GM20431 (cell line): ENCODE measurements at regions not wholly inside any gene's neighbourhood (a gene's known extent, or its start where the extent isn't known, plus 50 kb on each side); places are given as distances from the start of the nearest gene placed in this dataset.

ENCODE experiments used
- in situ Hi-C: fragments of 300-500 bp; cut with MseI, MboI; formaldehyde crosslinking; loops from one replicate; pipeline ENCODE4 v1.15.0; 2020; ENCODE audit warnings: low sequenced_read_pairs; ENCODE audit not compliant: unreplicated experiment

- in situ Hi-C loops: no loop called here
These were observed 1181.3 kb upstream of the AUTS2 start for GRCh38 chr7:68417002-68417401.

DNA sequence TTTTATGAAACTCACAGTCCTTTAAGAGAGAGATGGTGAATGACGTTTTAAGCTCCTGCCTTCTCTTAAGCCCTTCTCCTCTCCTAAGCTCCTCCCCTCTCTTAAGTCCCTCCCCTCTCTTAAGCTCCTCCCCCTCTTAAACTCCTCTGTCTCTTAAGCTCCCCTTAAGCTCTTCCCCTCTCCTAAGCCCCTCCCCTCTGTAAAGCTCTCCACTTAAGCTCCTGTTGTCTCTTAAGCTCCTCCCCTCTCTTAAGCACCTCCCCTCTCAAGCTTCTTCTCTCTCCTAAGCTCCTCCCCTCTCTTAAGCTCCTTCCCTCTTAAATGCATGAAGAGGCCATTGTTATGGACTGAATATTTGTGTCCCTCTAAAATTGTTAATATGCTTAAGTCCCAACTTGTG is 1180.6 kb upstream of the AUTS2 start:
- in situ Hi-C loops: no loop called here

- in situ Hi-C loops: no loop called here
These were observed 1177.7 kb upstream of the AUTS2 start for GRCh38 chr7:68420342-68421192.

DNA sequence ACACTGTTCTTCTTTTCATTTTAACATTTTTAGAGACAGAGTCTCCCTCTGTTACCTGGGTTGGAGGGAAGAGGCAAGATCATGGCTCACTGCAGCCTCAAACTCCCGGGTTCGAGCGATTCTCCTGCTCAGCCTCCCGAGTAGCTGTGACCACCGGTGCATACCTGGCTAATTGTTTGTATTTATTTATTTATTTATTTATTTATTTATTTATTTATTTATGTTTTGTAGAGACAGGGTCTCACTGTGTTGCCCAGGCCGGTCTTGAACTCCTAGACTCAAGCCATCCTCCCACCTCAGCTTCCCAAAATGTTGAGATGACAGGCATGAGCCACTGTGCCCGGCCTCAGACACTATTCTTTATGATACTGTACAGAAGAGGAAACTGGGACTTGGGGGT is 1176.6 kb upstream of the AUTS2 start:
- in situ Hi-C loops: no loop called here

DNA sequence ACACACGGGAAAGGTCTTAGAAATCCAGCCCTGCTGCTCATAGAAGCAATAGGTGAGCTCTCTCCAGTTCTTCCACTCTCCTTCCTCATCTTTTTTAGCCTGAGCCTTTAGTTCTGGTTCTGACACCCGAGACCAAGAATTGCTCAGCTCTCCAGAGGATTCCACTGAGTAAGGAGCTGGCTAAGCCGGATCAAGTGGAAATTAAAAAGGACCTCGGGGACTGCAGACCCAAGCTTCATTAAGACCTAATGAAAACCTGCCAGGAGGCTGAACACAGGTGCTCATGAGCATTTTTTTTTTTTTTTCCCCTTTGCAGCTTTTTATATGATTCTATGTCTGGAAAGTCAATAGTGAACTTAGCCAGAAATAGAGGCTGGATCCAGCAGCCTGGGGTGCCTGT is 1176.0 kb upstream of the AUTS2 start:
- in situ Hi-C loops: no loop called here

- in situ Hi-C loops: no loop called here
These were observed 1174.9 kb upstream of the AUTS2 start for GRCh38 chr7:68423356-68423755.

DNA sequence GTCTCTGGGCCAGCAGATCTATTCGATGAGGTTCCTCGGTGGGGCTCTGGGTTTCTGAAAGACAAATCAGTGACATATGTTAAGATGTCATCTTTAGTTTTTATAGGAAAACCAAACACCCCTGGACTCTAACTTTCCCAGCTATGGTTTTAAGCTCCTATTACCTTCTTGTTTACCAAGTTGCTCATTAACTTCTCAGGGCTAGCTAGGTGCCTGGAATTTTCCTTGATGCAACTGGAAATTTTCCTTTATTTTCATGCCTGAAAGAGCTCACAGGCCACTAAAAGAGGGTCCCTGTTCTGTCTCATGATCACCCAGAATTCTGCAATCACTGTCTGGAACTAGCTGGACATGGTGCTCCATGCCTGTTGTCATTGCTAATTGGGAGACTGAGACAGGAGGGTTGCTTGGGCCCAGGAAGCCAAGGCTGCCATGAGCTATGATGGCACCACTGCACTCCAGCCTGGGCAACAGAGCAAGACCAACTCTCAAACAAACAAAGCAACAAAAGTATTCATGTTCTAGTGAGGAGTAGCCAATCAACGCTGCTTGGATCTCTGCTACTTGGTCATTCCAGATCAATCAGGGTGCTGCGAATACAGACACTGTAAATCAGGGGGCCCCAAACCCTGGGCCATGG is 1173.5 kb upstream of the AUTS2 start:
- in situ Hi-C loops: no loop called here

DNA sequence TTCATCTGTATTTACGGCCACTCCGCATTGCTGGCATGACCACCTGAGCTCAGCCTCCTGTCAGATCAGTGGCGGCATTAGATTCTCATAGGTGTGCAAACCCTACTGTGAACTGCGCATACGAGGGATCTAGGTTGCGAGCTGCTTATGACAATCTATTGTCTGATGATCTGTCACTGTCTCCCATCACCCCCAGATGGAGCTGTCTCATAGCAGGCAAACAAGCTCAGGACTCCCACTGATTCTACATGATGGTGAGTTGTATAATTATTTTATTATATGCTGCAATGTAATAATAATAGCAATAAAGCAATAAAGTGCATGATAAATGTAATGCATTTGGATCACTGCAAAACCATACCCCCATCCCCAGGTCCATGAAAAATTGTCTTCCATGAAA is 1172.9 kb upstream of the AUTS2 start:
- in situ Hi-C loops: no loop called here

DNA sequence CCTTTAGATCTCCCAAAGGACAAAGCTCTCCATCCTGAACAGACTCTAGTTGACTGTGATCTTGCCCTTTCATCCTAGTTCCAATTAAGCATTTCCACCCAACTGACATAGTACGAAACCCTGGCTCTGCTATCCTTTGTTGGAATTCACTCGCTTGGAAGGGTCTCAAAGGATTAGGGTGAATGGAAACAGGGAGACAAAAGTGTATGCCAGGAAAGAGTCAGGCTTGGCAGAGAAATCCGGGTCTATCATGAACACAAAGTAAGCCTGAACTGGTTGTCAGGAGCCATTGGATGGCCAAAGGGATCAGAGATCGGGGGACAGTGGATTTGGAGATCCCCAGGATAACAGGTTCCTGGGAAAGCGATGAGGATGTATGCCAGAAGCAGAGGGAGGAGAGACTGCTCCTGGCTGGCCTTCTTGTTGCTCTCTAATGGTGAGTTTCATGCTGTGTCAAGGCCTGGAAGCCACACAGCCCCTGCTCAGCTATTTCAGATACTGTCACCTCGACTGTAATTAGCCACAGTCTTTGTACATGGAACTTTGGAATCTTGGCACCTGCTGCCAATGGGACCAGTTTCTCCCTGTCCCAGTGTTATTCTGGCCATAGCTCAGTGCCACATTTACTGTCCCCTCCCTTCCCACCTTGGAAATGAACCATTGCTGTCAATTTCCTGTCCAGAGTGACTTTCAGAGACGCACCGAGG is 1168.7 kb upstream of the AUTS2 start:
- in situ Hi-C loops: no loop called here

DNA sequence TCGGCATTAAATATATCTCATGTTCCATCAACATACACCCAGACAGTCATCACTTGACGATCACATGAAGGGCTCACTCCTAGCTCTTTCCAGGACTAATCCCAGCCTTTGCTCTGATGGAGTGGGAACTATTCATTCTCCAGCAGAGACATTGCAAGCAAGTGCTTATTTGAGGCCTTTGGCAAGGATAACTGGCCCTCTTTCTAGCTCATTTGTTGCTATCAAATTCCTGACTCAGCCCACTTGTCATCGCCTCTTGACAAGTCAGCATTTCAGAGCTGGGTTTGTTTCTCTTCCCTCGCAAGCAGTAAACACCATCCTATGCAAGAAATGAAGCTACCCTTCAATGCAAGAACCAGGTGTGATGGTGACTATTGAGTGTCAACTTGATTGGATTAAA is 1165.7 kb upstream of the AUTS2 start:
- in situ Hi-C loops: no loop called here

GRCh38 chr7:68433462-68434070 is 1164.7 kb upstream of the AUTS2 start:
- in situ Hi-C loops: no loop called here

DNA sequence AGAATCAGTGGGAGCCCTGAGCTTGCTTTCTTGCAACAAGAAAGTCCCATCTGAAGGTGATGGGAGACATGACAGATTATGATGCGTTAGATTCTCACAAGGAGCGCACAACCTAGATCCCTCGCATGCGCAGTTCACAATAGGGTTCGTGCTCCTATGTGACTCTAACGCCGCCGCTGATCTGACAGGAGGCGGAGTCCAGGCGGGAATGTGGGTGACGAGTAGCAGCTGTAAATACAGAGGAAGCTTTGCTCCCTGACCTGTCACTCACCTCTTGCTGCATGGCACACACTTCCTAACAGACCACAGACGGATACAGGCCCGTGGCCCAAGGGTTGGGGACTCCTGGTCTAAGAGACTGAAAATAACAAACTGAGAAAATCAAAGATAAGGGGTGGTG is 1163.4 kb upstream of the AUTS2 start:
- in situ Hi-C loops: no loop called here

DNA sequence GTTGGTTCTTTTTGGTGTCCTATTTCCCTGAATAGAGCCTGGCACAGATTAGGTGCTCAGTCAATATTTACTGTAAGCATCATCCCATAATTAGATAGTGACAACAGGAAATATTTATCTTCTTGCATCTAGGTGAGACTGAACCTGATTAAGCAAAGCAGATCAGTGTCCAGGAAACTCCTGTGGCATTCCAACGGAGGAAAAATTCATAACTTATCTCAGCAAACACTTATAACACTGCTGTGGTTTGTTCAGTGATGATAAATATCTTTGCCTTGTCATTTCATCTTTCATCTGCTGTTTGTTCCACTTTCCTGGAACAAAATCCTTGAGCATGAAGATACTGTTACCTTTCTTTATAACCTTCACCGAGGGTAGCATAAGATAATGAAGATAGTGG is 1160.3 kb upstream of the AUTS2 start:
- in situ Hi-C loops: no loop called here

GRCh38 chr7:68438811-68439210 is 1159.5 kb upstream of the AUTS2 start:
- in situ Hi-C loops: no loop called here

DNA sequence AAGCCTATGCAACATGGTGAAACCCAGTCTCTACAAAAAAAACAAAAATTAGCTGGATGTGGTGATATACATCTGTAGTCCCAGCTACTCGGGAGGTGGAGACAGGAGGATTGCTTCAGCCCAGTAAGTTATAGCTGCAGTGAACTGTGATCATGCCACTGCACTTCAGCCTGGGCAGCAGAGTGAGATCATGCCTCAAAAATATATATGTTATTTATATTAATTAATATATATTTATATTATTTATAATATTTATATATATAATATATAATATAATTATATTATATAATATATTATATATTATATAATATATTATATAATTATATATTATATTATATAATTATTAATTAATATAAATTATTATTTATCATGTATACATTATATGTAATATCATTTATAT is 1158.4 kb upstream of the AUTS2 start:
- in situ Hi-C loops: no loop called here

GRCh38 chr7:68440866-68441265 is 1157.4 kb upstream of the AUTS2 start:
- in situ Hi-C loops: no loop called here

GRCh38 chr7:68441645-68442044 is 1156.6 kb upstream of the AUTS2 start:
- in situ Hi-C loops: no loop called here

DNA sequence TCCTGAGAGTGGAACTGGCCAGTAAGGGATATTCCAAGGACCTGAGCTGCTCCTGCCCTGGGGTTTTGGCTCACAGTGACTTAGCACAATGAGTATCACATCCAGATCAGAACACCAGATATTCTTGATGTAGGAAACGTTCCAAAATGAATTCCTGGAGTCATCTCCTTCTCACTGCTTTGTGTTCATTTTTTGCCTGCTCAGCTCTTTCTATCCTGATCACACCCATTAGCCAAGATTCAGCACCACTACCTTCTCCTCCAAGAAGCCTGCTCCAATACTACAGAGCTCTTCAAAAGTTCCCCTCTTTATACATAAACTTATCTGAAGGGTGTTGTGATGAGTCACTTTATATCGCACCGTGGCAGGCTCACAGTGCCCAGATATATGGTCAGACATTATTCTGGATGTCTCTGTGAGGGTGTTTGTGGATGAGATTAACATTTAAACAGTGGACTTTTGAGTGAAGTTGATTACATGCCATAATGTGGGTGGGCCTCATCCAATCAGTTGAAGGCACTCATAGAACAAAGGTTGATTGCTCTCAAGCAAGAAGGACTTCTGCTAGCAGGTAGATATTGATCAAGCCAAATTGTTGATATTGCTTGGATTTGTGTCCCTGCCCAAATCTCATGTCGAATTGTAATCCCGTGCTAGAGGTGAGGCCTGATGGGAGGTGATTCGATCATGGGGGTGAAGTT is 1155.2 kb upstream of the AUTS2 start:
- in situ Hi-C loops: no loop called here

DNA sequence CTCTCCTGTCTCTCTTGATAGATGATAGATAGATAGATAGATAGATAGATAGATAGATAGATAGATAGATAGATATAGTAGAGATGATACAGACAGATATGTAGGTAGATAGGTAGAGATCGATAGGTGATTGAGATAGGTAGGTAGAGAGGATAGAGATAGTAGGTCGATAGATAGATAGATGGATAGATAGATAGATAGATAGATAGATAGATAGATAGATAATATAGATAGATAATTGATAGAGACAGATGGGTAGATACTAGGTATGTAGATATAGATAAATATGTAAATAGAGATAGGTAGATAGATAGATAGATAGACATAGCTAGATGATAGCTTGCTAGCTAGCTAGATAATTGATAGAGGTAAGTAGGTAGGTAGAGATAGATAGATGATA is 1154.2 kb upstream of the AUTS2 start:
- in situ Hi-C loops: no loop called here

DNA sequence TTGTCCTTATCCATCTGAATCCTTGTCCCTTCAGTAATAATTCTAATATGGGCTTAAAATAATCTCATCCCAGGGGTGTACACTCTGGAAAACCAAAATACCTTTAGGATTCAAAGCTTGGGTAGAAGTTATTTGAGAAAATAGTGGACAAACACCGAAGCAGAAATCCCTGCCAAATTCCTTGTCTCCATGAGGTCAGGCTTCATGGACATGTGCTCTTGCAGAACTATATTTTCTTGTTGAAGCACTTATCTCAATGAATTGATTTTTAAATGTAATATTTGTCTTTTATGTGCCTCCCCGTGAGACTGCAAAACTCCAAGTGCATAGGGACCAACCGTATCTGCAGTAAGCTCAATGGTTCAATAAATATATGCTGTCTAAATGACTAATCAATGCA is 1153.3 kb upstream of the AUTS2 start:
- in situ Hi-C loops: no loop called here
